Astrocyte (in vitro differentiated cells and primary cell): ENCODE measurements at regions not wholly inside any gene's neighbourhood (a gene's known extent, or its start where the extent isn't known, plus 50 kb on each side); places are given as distances from the start of the nearest gene placed in this dataset.

Experiments used
- DNase-seq: peaks from one replicate; pipeline ENCODE4 v3.0.0-alpha.2; 2010; ENCODE audit warnings: low read depth
- FAIRE-seq: peaks from 2 replicates; lab custom pipeline; 2011; peaks lifted over from hg19 to GRCh38; lab: Jason Lieb, UNC
- H2AFZ ChIP-seq: 2 replicates; pipeline ENCODE4 v1.6.0; 2012; ENCODE audit warnings: low read depth, low read length, inconsistent platforms
- H3K27ac ChIP-seq: 2 replicates; pipeline ENCODE4 v1.5.1; 2011; ENCODE audit warnings: low read depth, low read length, inconsistent platforms
- H3K27me3 ChIP-seq: 2 replicates; pipeline ENCODE4 v1.6.0; 2011; ENCODE audit warnings: low read length, inconsistent platforms; ENCODE audit not compliant: insufficient read depth
- H3K36me3 ChIP-seq: 2 replicates; pipeline ENCODE4 v1.5.1; 2011; ENCODE audit warnings: low read length, inconsistent platforms; ENCODE audit not compliant: insufficient read depth
- H3K4me1 ChIP-seq: 2 replicates; pipeline ENCODE4 v1.5.1; 2011; ENCODE audit warnings: low read length, inconsistent platforms; ENCODE audit not compliant: insufficient read depth
- H3K4me2 ChIP-seq: 2 replicates; pipeline ENCODE4 v1.6.0; 2012; ENCODE audit warnings: low read length, inconsistent platforms
- H3K4me3 ChIP-seq: 2 replicates; pipeline ENCODE4 v1.5.1; 2011; ENCODE audit warnings: low read depth, mild to moderate bottlenecking, low read length, inconsistent platforms; ENCODE audit not compliant: insufficient read depth
- H3K79me2 ChIP-seq: 2 replicates; pipeline ENCODE4 v1.6.0; 2012; ENCODE audit warnings: mild to moderate bottlenecking, low read length, inconsistent platforms; ENCODE audit not compliant: insufficient read depth
- H3K9ac ChIP-seq: 2 replicates; pipeline ENCODE4 v1.6.0; 2012; ENCODE audit warnings: mild to moderate bottlenecking, low read length, inconsistent platforms
- H3K9me3 ChIP-seq: 2 replicates; pipeline ENCODE4 v1.5.1; 2012; ENCODE audit warnings: low read depth, mild to moderate bottlenecking, low read length, inconsistent platforms; ENCODE audit not compliant: insufficient read depth
- H4K20me1 ChIP-seq: 2 replicates; pipeline ENCODE4 v1.6.0; 2012; ENCODE audit warnings: low read length, inconsistent platforms; ENCODE audit not compliant: insufficient read depth
- H3K27ac Mint-ChIP-seq: one replicate; pipeline ENCODE4 v1.8.0; 2021; ENCODE audit warnings: mild to moderate bottlenecking, mixed read lengths; ENCODE audit not compliant: unreplicated experiment
- H3K27me3 Mint-ChIP-seq: one replicate; pipeline ENCODE4 v1.8.0; 2021; ENCODE audit warnings: low read depth, mixed read lengths; ENCODE audit not compliant: unreplicated experiment
- H3K36me3 Mint-ChIP-seq: one replicate; pipeline ENCODE4 v1.8.0; 2021; ENCODE audit warnings: low read depth, mixed read lengths; ENCODE audit not compliant: unreplicated experiment
- H3K4me1 Mint-ChIP-seq: one replicate; pipeline ENCODE4 v1.8.0; 2021; ENCODE audit warnings: low read depth, mixed read lengths; ENCODE audit not compliant: unreplicated experiment
- H3K4me3 Mint-ChIP-seq: one replicate; pipeline ENCODE4 v1.8.0; 2021; ENCODE audit warnings: mild to moderate bottlenecking, moderate library complexity, mixed read lengths; ENCODE audit not compliant: unreplicated experiment
- H3K9me3 Mint-ChIP-seq: one replicate; pipeline ENCODE4 v1.8.0; 2021; ENCODE audit warnings: mild to moderate bottlenecking, mixed read lengths; ENCODE audit not compliant: unreplicated experiment
- CTCF ChIP-seq: IDR thresholded peaks from 2 replicates; pipeline ENCODE4 v1.5.1; 2011; ENCODE audit warnings: low read depth, mild to moderate bottlenecking, inconsistent platforms, low read length, moderate library complexity; ENCODE audit not compliant: insufficient read depth
- EZH2 ChIP-seq: IDR thresholded peaks from 2 replicates; pipeline ENCODE4 v1.6.1; 2012; ENCODE audit warnings: mild to moderate bottlenecking, low read length, inconsistent platforms; ENCODE audit not compliant: insufficient read depth

DNA sequence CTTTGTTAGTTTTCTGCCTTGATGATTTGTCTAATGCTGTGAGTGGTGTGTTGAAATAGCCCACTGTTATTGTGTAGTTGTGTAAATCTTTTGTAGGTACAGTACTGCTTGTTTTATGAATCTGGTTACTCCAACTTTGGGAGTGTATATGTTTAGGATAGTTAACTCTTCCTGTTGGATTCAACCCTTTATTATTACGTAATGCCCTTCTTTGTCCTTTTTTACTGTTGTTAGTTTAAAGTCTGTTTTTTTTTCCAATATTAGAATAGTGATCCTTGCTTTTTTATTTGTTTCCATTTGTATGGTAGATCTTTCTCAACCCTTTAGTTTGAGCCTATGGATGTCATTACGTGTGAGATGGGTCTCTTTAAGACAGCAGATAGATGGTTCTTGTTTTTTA, 261.5 kb upstream of the CDH2 start:
- H3K4me3 ChIP-seq = no peak overlapping the region
- DNase-seq (no peak), FAIRE-seq (no peak)
- no peaks in the 10 kb centered on the region for H4K20me1 ChIP-seq
- Mint-ChIP-seq H3K9me3 (no peaks in the 10 kb centered on the region), H3K36me3 (no peaks in the 10 kb centered on the region), H3K27ac (no peak overlapping the region), H3K27me3 (no peaks in the 10 kb centered on the region), H3K4me3 (no peak overlapping the region), H3K4me1 (no peaks in the 10 kb centered on the region)
- no peak overlapping the region for H2AFZ ChIP-seq
- no peak overlapping the region for H3K9ac ChIP-seq
- H3K79me2 ChIP-seq = no peaks in the 10 kb centered on the region
- no peaks in the 10 kb centered on the region for H3K9me3 ChIP-seq
- H3K4me2 ChIP-seq = no peak overlapping the region
- H3K4me1 ChIP-seq = no peaks in the 10 kb centered on the region
- H3K36me3 ChIP-seq = no peaks in the 10 kb centered on the region
- H3K27me3 ChIP-seq = no peaks in the 10 kb centered on the region
- H3K27ac ChIP-seq = no peak overlapping the region
- TF ChIP-seq CTCF = no peak
- no peak for TF ChIP-seq EZH2

GRCh38 chr18:28432339-28432738, 255.4 kb upstream of the CDH2 start:
- H3K9me3 Mint-ChIP-seq = no peaks in the 10 kb centered on the region

DNA sequence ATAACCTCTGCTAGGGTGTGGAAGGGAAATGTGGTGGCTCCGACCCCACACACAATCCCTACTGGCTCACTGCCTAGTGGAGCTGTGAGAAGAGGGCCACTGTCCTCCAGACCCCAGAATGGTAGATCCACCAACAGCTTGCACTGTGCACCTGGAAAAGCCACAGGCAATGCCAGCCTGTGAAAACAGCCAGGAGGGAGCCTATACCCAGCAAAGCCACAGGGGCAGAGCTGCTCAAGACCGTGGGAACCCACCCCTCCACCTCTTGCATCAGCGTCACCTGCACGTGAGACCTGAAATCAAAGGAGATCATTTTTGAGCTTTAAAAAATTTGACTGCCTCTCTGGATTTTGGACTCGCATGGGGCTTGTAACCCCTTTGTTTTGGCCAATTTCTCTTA, 249.0 kb upstream of the CDH2 start:
- DNase-seq (no peak), FAIRE-seq (no peak)
- no peaks in the 10 kb centered on the region for H3K36me3 ChIP-seq
- Mint-ChIP-seq H3K4me3 (no peak overlapping the region), H3K9me3 (peaks cover 7% of the 10 kb centered on the region), H3K36me3 (no peaks in the 10 kb centered on the region), H3K27me3 (no peaks in the 10 kb centered on the region), H3K27ac (no peak overlapping the region), H3K4me1 (no peaks in the 10 kb centered on the region)
- no peaks in the 10 kb centered on the region for H4K20me1 ChIP-seq
- H3K27ac ChIP-seq = no peak overlapping the region
- no peaks in the 10 kb centered on the region for H3K79me2 ChIP-seq
- H3K4me2 ChIP-seq = no peak overlapping the region
- no peaks in the 10 kb centered on the region for H3K9me3 ChIP-seq
- no peak overlapping the region for H2AFZ ChIP-seq
- no peak overlapping the region for H3K9ac ChIP-seq
- no peaks in the 10 kb centered on the region for H3K27me3 ChIP-seq
- H3K4me1 ChIP-seq = no peaks in the 10 kb centered on the region
- H3K4me3 ChIP-seq = no peak overlapping the region
- TF ChIP-seq EZH2 (no peak), CTCF (no peak)

More at GRCh38 chr18:28432339-28432738, 255.4 kb upstream of the CDH2 start:
- H3K79me2 ChIP-seq = no peaks in the 10 kb centered on the region
- no peaks in the 10 kb centered on the region for H3K9me3 ChIP-seq
- Mint-ChIP-seq H3K27me3 (no peaks in the 10 kb centered on the region), H3K36me3 (no peaks in the 10 kb centered on the region), H3K4me3 (no peak overlapping the region), H3K4me1 (no peaks in the 10 kb centered on the region), H3K27ac (no peak overlapping the region)
- no peak overlapping the region for H3K27ac ChIP-seq
- no peaks in the 10 kb centered on the region for H4K20me1 ChIP-seq
- no peak overlapping the region for H3K9ac ChIP-seq
- no peak overlapping the region for H3K4me3 ChIP-seq
- no peaks in the 10 kb centered on the region for H3K27me3 ChIP-seq
- no peaks in the 10 kb centered on the region for H3K4me1 ChIP-seq
- no peak for DNase-seq
- H3K4me2 ChIP-seq = no peak overlapping the region
- no peak for TF ChIP-seq CTCF
- no peak for FAIRE-seq
- H3K36me3 ChIP-seq = no peaks in the 10 kb centered on the region
- H2AFZ ChIP-seq = no peak overlapping the region
